ENCODE measurements at regions not wholly inside any gene's neighbourhood (a gene's known extent, or its start where the extent isn't known, plus 50 kb on each side); places are given as distances from the start of the nearest gene placed in this dataset.

GRCh38 chr6:15027472-15027871 is 218.4 kb upstream of the JARID2 start:
- in situ Hi-C loops (cut with MboI; ENCODE audit: low pct_ligation_motif_present in 1 of 4, low pct_unique_long_range_greater_than_20kb in 1 of 4, low sequenced_read_pairs in 3 of 4) (no loop called here), intact Hi-C loops (cut with DNase I; ENCODE audit: low total_unique reads) (no loop called here)
- Histone ChIP-seq H3K27ac (no peak overlapping the region), H3K9me3 (no peaks in the 10 kb centered on the region), H3K4me1 (no peaks in the 10 kb centered on the region), H3K36me3 (no peaks in the 10 kb centered on the region), H3K27me3 (no peaks in the 10 kb centered on the region), H3K4me3 (no peak overlapping the region)
- 96 to 100% methylated on average over 1 to 2 of the region's 2 CpGs for WGBS, 2 donors (ENCODE audit: low coverage in 1 of 2)
- TF ChIP-seq EP300 (IDR thresholded peaks at IDR 0.05; ENCODE audit: low read depth) = no peak
- TF ChIP-seq POLR2A (IDR thresholded peaks at IDR 0.05) = no peak
- TF ChIP-seq, protein P1, sequence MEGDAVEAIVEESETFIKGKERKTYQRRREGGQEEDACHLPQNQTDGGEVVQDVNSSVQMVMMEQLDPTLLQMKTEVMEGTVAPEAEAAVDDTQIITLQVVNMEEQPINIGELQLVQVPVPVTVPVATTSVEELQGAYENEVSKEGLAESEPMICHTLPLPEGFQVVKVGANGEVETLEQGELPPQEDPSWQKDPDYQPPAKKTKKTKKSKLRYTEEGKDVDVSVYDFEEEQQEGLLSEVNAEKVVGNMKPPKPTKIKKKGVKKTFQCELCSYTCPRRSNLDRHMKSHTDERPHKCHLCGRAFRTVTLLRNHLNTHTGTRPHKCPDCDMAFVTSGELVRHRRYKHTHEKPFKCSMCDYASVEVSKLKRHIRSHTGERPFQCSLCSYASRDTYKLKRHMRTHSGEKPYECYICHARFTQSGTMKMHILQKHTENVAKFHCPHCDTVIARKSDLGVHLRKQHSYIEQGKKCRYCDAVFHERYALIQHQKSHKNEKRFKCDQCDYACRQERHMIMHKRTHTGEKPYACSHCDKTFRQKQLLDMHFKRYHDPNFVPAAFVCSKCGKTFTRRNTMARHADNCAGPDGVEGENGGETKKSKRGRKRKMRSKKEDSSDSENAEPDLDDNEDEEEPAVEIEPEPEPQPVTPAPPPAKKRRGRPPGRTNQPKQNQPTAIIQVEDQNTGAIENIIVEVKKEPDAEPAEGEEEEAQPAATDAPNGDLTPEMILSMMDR (IDR thresholded peaks at IDR 0.05) = no peak
- TF ChIP-seq POLR2AphosphoS5 (IDR thresholded peaks at IDR 0.05) = no peak
- DNase-seq = no peak

DNA sequence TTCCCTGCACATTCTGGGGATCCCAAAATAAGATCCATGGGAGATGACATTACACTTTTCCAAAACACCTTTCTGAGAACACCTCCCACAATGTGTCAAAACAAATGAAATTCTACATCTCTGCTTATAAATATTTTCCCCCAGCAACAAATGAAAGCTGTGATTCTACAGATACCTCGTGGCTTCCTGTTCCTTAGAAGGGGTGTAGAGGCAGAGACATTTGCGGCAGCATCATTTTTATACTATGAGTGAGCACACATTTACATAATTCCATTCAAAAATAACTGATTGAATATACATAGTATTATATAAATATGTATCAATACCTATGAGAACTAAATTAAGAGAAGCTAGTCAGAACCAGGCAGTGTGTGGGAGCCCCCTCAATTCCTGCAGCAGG is 213.9 kb upstream of the JARID2 start:
- H3K4me3 ChIP-seq = no peak overlapping the region
- in situ Hi-C loops (cut with MboI; ENCODE audit: low pct_ligation_motif_present in 1 of 4, low pct_unique_long_range_greater_than_20kb in 1 of 4, low sequenced_read_pairs in 3 of 4) = no loop called here
- H3K9me3 ChIP-seq = no peaks in the 10 kb centered on the region
- no peak for DNase-seq
- TF ChIP-seq EP300 (IDR thresholded peaks at IDR 0.05; ENCODE audit: low read depth) (no peak), POLR2AphosphoS5 (IDR thresholded peaks at IDR 0.05) (no peak), POLR2A (IDR thresholded peaks at IDR 0.05) (no peak)
- TF ChIP-seq, protein P1 (IDR thresholded peaks at IDR 0.05) = no peak
- no peaks in the 10 kb centered on the region for H3K27me3 ChIP-seq
- H3K27ac ChIP-seq = no peak overlapping the region
- no peaks in the 10 kb centered on the region for H3K36me3 ChIP-seq
- intact Hi-C loops (cut with DNase I; ENCODE audit: low total_unique reads) = no loop called here
- H3K4me1 ChIP-seq = peaks cover 0 to 6% (median 0%) of the 10 kb centered on the region in 4 donors
- 75 to 84% methylated on average over 2 of the region's 2 CpGs for WGBS, 2 donors (ENCODE audit: low coverage in 1 of 2)

DNA sequence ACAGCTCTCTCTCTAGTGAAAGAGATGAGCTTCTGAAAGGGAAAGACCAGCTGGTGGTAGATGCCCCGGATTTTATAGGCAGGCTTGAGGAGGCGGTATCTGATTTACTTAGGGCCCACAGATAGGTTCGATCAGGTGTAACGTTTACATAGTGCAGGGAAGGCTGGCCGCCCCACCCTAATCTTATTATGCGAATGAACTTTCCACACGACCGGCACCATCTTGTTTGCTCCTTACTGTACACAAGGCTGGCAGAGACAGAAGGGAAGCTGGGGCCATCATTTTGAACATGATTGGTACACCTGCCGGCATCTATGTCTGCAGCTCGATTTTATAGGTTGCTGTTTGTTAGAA is 212.0 kb upstream of the JARID2 start:
- Histone ChIP-seq H3K36me3 (no peaks in the 10 kb centered on the region), H3K4me1 (peaks cover 0 to 6% (median 0%) of the 10 kb centered on the region in 4 donors), H3K27me3 (no peaks in the 10 kb centered on the region), H3K4me3 (no peak overlapping the region), H3K27ac (no peak overlapping the region), H3K9me3 (no peaks in the 10 kb centered on the region)
- in situ Hi-C loops (cut with MboI; ENCODE audit: low pct_ligation_motif_present in 1 of 4, low pct_unique_long_range_greater_than_20kb in 1 of 4, low sequenced_read_pairs in 3 of 4) (no loop called here), intact Hi-C loops (cut with DNase I; ENCODE audit: low total_unique reads) (no loop called here)
- no peak for TF ChIP-seq POLR2A (IDR thresholded peaks at IDR 0.05)
- TF ChIP-seq EP300 (IDR thresholded peaks at IDR 0.05; ENCODE audit: low read depth) = no peak
- no peak for TF ChIP-seq POLR2AphosphoS5 (IDR thresholded peaks at IDR 0.05)
- TF ChIP-seq, protein P1 (IDR thresholded peaks at IDR 0.05) = no peak
- 73 to 80% methylated on average over 8 to 10 of the region's 10 CpGs for WGBS, 2 donors (ENCODE audit: low coverage in 1 of 2)
- no peak for DNase-seq

DNA sequence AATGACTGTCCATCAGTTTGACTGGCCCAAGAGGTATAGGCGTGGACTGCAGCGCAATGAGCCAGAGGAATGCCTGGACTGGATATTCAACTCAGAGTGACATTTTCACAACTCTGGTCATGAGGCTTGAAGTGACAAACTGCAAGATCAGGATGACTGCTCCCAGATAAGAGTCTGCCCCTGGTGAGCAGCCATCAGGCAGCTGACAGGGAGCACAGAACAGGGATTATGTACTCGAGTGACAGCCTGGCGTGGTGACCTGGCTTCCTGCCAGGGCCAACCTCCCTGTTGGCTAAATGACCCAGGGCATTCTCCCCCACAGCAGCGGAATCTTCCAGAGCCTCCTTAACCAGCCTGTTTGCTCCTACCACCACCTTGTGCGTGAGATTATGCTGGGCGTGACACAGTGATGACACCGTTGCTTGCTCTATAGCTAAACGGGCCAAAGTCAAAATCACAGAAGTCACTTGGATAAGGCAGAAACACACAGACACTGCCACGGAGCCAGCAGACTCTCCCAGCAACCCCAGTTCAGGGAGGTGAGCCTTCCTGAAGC is 209.1 kb upstream of the JARID2 start:
- no peak overlapping the region for H3K4me3 ChIP-seq
- H3K4me1 ChIP-seq = peaks cover 0 to 6% (median 0%) of the 10 kb centered on the region in 4 donors
- no peaks in the 10 kb centered on the region for H3K9me3 ChIP-seq
- WGBS, 2 donors (ENCODE audit: low coverage in 1 of 2) = 52 to 72% methylated on average over 2 to 10 of the region's 10 CpGs
- in situ Hi-C loops (cut with MboI; ENCODE audit: low pct_ligation_motif_present in 1 of 4, low pct_unique_long_range_greater_than_20kb in 1 of 4, low sequenced_read_pairs in 3 of 4) (no loop called here), intact Hi-C loops (cut with DNase I; ENCODE audit: low total_unique reads) (no loop called here)
- no peaks in the 10 kb centered on the region for H3K27me3 ChIP-seq
- no peak for TF ChIP-seq POLR2A (IDR thresholded peaks at IDR 0.05)
- TF ChIP-seq, protein P1 (IDR thresholded peaks at IDR 0.05) = no peak
- TF ChIP-seq POLR2AphosphoS5 (IDR thresholded peaks at IDR 0.05) = no peak
- TF ChIP-seq EP300 (IDR thresholded peaks at IDR 0.05; ENCODE audit: low read depth) = no peak
- no peak overlapping the region for H3K27ac ChIP-seq
- DNase-seq = peak; percentile 30
- H3K36me3 ChIP-seq = no peaks in the 10 kb centered on the region
